ENCODE measurements at regions not wholly inside any gene's neighbourhood (a gene's known extent, or its start where the extent isn't known, plus 50 kb on each side); places are given as distances from the start of the nearest gene placed in this dataset.

- no peaks in the 10 kb centered on the region for H3K36me3 ChIP-seq
- TF ChIP-seq POLR2A (IDR thresholded peaks at IDR 0.05) (no peak), EP300 (IDR thresholded peaks at IDR 0.05) (no peak), CTCF (IDR thresholded peaks at IDR 0.05) (no peak), POLR2AphosphoS5 (IDR thresholded peaks at IDR 0.05) (no peak)
- DNase-seq = no peak
- H3K4me3 ChIP-seq = no peak overlapping the region
- no peak overlapping the region for H3K27ac ChIP-seq
- WGBS, 2 donors = 82% methylated on average over 3 of the region's 3 CpGs
- H3K27me3 ChIP-seq = no peaks in the 10 kb centered on the region
- no peaks in the 10 kb centered on the region for H3K4me1 ChIP-seq
- no peaks in the 10 kb centered on the region for H3K9me3 ChIP-seq
- intact Hi-C loops (cut with DNase I) = no loop called here
Observed at GRCh38 chr5:85052826-85053225, 668.1 kb upstream of the EDIL3 start.

GRCh38 chr5:85069659-85070640 is 685.3 kb upstream of the EDIL3 start:
- WGBS, 2 donors = 84 to 89% methylated on average over 8 of the region's 8 CpGs
- Histone ChIP-seq H3K27me3 (no peaks in the 10 kb centered on the region), H3K27ac (no peak overlapping the region), H3K4me3 (no peak overlapping the region), H3K9me3 (no peaks in the 10 kb centered on the region), H3K36me3 (no peaks in the 10 kb centered on the region), H3K4me1 (no peaks in the 10 kb centered on the region)
- intact Hi-C loops (cut with DNase I) = no loop called here
- DNase-seq = no peak
- TF ChIP-seq CTCF (IDR thresholded peaks at IDR 0.05) = no peak
- TF ChIP-seq EP300 (IDR thresholded peaks at IDR 0.05) = no peak
- no peak for TF ChIP-seq POLR2A (IDR thresholded peaks at IDR 0.05)
- TF ChIP-seq POLR2AphosphoS5 (IDR thresholded peaks at IDR 0.05) = no peak

GRCh38 chr5:85077581-85077980 is 692.9 kb upstream of the EDIL3 start:
- H3K4me1 ChIP-seq = no peaks in the 10 kb centered on the region
- TF ChIP-seq POLR2A (IDR thresholded peaks at IDR 0.05) (no peak), EP300 (IDR thresholded peaks at IDR 0.05) (no peak), POLR2AphosphoS5 (IDR thresholded peaks at IDR 0.05) (no peak), CTCF (IDR thresholded peaks at IDR 0.05) (no peak)
- no peak overlapping the region for H3K27ac ChIP-seq
- no peaks in the 10 kb centered on the region for H3K36me3 ChIP-seq
- no peak for DNase-seq
- intact Hi-C loops (cut with DNase I) = no loop called here
- no peaks in the 10 kb centered on the region for H3K27me3 ChIP-seq
- H3K9me3 ChIP-seq = no peaks in the 10 kb centered on the region
- H3K4me3 ChIP-seq = no peak overlapping the region

- Histone ChIP-seq H3K4me1 (no peaks in the 10 kb centered on the region), H3K36me3 (no peaks in the 10 kb centered on the region), H3K4me3 (no peak overlapping the region), H3K27me3 (no peaks in the 10 kb centered on the region), H3K9me3 (no peaks in the 10 kb centered on the region), H3K27ac (no peak overlapping the region)
- WGBS, 2 donors = 75 to 83% methylated on average over 2 of the region's 2 CpGs
- intact Hi-C loops (cut with DNase I) = no loop called here
- TF ChIP-seq EP300 (IDR thresholded peaks at IDR 0.05) (no peak), POLR2A (IDR thresholded peaks at IDR 0.05) (no peak), CTCF (IDR thresholded peaks at IDR 0.05) (no peak), POLR2AphosphoS5 (IDR thresholded peaks at IDR 0.05) (no peak)
- DNase-seq = no peak
Observed at GRCh38 chr5:85096421-85096820, 711.7 kb upstream of the EDIL3 start.
